H1 (cell line): ENCODE measurements at regions not wholly inside any gene's neighbourhood (a gene's known extent, or its start where the extent isn't known, plus 50 kb on each side); places are given as distances from the start of the nearest gene placed in this dataset.

Source experiments
- CTCF ChIA-PET: fragments of 300-600 bp; sonication (Branson Sonifier 250); formaldehyde crosslinking; loops from one replicate; lab custom pipeline; 2021; ENCODE audit not compliant: partially characterized antibody; lab: Charles Lee
- POLR2A ChIA-PET: fragments of 300-600 bp; sonication (Branson Sonifier 250); formaldehyde crosslinking; loops from one replicate; lab custom pipeline; 2021; ENCODE audit warnings: inconsistent platforms; ENCODE audit not compliant: partially characterized antibody; lab: Charles Lee
- DNase-seq, 2 experiments: peaks; one replicate each; pipeline versions ENCODE4 v3.0.0 to v3.0.0-alpha.2; 2010 to 2022; ENCODE audit warnings: low spot score in 2 of 2, low read depth in 1 of 2, mixed read lengths in 1 of 2
- FAIRE-seq: peaks from 2 replicates; lab custom pipeline; 2011; peaks lifted over from hg19 to GRCh38; lab: Jason Lieb, UNC
- H2AFZ ChIP-seq: 2 replicates; pipeline ENCODE4 v1.8.1; 2012; ENCODE audit warnings: low read length, inconsistent platforms
- H2AK5ac ChIP-seq: 2 replicates; pipeline ENCODE4 v1.6.1; 2013; ENCODE audit warnings: low read depth, low read length
- H2BK120ac ChIP-seq: replicated peaks from 2 replicates; pipeline ENCODE3; 2013; ENCODE audit warnings: low read depth, low read length, inconsistent platforms
- H2BK12ac ChIP-seq: 2 replicates; pipeline ENCODE4 v1.6.1; 2013; ENCODE audit warnings: low read depth, low read length
- H2BK15ac ChIP-seq: 2 replicates; pipeline ENCODE4 v1.6.1; 2013; ENCODE audit warnings: low read length
- H2BK20ac ChIP-seq: 2 replicates; pipeline ENCODE4 v1.6.1; 2013; ENCODE audit warnings: low read length
- H2BK5ac ChIP-seq: 2 replicates; pipeline ENCODE4 v1.6.1; 2013; ENCODE audit warnings: low read depth, low read length
- H3K14ac ChIP-seq: 2 replicates; pipeline ENCODE4 v1.6.1; 2013; ENCODE audit warnings: inconsistent platforms; ENCODE audit not compliant: insufficient read length
- H3K18ac ChIP-seq: 2 replicates; pipeline ENCODE4 v1.6.1; 2013; ENCODE audit warnings: low read length; ENCODE audit errors: extremely low read depth
- H3K23ac ChIP-seq: 2 replicates; pipeline ENCODE4 v1.6.1; 2013; ENCODE audit warnings: inconsistent platforms; ENCODE audit not compliant: insufficient read length
- H3K23me2 ChIP-seq: 2 replicates; pipeline ENCODE4 v1.6.1; 2013; ENCODE audit warnings: low read depth, low read length
- H3K27ac ChIP-seq: 2 replicates; pipeline ENCODE4 v1.6.1; 2011; ENCODE audit warnings: low read depth, low read length, inconsistent platforms
- H3K27me3 ChIP-seq, 4 experiments: replicated peaks in 1 of 4; 1 replicate in 1 of 4; 2 replicates in 3 of 4; pipeline versions ENCODE4 v1.6.1 to v1.8.1; 2011 to 2013; ENCODE audit warnings: low read length in 3 of 4, mild to moderate bottlenecking in 3 of 4, inconsistent platforms in 2 of 4, mixed read lengths in 2 of 4, moderate library complexity in 1 of 4; ENCODE audit not compliant: control insufficient read depth in 3 of 4, insufficient read depth in 3 of 4; ENCODE audit errors: extremely low read depth in 1 of 4
- H3K36me3 ChIP-seq, 4 experiments: 2 replicates each; pipeline versions ENCODE4 v1.6.1 to v1.8.1; 2011 to 2013; ENCODE audit warnings: mild to moderate bottlenecking in 4 of 4, low read length in 3 of 4, moderate library complexity in 2 of 4, control low read depth in 1 of 4, inconsistent platforms in 1 of 4; ENCODE audit not compliant: insufficient read depth in 4 of 4, control insufficient read depth in 2 of 4
- H3K4ac ChIP-seq: replicated peaks from 2 replicates; pipeline ENCODE3; 2013; ENCODE audit warnings: low read length, low read depth, mixed read lengths, inconsistent platforms; ENCODE audit not compliant: insufficient read length
- H3K4me1 ChIP-seq, 4 experiments: replicated peaks in 1 of 4; 1 replicate in 1 of 4; 2 replicates in 3 of 4; pipeline versions ENCODE4 v1.6.1 to v1.8.1; 2011 to 2013; ENCODE audit warnings: low read length in 3 of 4, inconsistent platforms in 2 of 4, mixed read lengths in 1 of 4; ENCODE audit not compliant: insufficient read depth in 4 of 4, control insufficient read depth in 3 of 4
- H3K4me2 ChIP-seq, 2 experiments: 2 replicates each; pipeline versions ENCODE4 v1.6.1 to v1.8.1; 2011 to 2013; ENCODE audit warnings: low read depth in 2 of 2, low read length in 2 of 2, control low read depth in 1 of 2, inconsistent platforms in 1 of 2, mild to moderate bottlenecking in 1 of 2; ENCODE audit not compliant: insufficient read depth in 1 of 2
- H3K4me3 ChIP-seq, 4 experiments: fragments of 200-600, 300-600 bp in 1 of 4; sonication (generic), shearing (Covaris generic), sonication (Bioruptor Twin) in 1 of 4; 2 replicates each; pipeline versions ENCODE4 v1.5.1 to v1.8.1; 2011 to 2016; ENCODE audit warnings: low read length in 4 of 4, low read depth in 3 of 4, control low read depth in 2 of 4, inconsistent platforms in 2 of 4, mild to moderate bottlenecking in 2 of 4, mixed read lengths in 1 of 4, moderate library complexity in 1 of 4; ENCODE audit not compliant: insufficient read depth in 2 of 4; ENCODE audit errors: extremely low read depth in 1 of 4
- H3K56ac ChIP-seq: replicated peaks from 2 replicates; pipeline ENCODE3; 2013; ENCODE audit warnings: low read depth, mild to moderate bottlenecking, mixed read lengths, low read length, inconsistent platforms; ENCODE audit not compliant: insufficient read length
- H3K79me1 ChIP-seq: 2 replicates; pipeline ENCODE4 v1.6.1; 2013; ENCODE audit warnings: low read depth, low read length, control low read depth
- H3K79me2 ChIP-seq, 2 experiments: 2 replicates each; pipeline versions ENCODE4 v1.6.1 to v1.8.1; 2012 to 2013; ENCODE audit warnings: low read length in 2 of 2, mild to moderate bottlenecking in 2 of 2, inconsistent platforms in 1 of 2; ENCODE audit not compliant: insufficient read depth in 2 of 2, control insufficient read depth in 1 of 2
- H3K9ac ChIP-seq, 4 experiments: replicated peaks in 1 of 4; 1 replicate in 1 of 4; 2 replicates in 3 of 4; pipeline versions ENCODE4 v1.6.1 to v1.8.1; 2011 to 2013; ENCODE audit warnings: low read depth in 3 of 4, low read length in 3 of 4, control low read depth in 2 of 4, mild to moderate bottlenecking in 2 of 4, moderate library complexity in 2 of 4, inconsistent platforms in 1 of 4; ENCODE audit errors: extremely low read depth in 1 of 4
- H3K9me3 ChIP-seq, 2 experiments: 2 replicates each; pipeline versions ENCODE4 v1.6.1 to v1.8.1; 2012 to 2013; ENCODE audit warnings: mild to moderate bottlenecking in 2 of 2, moderate library complexity in 2 of 2, control low read depth in 1 of 2, inconsistent platforms in 1 of 2, low read depth in 1 of 2, low read length in 1 of 2, mixed read lengths in 1 of 2; ENCODE audit not compliant: insufficient read depth in 2 of 2
- H4K20me1 ChIP-seq, 2 experiments: replicated peaks in 1 of 2; 2 replicates each; pipeline versions ENCODE3 to v1.8.1; 2011 to 2013; ENCODE audit warnings: inconsistent platforms in 2 of 2, low read length in 2 of 2, mild to moderate bottlenecking in 1 of 2; ENCODE audit not compliant: insufficient read depth in 2 of 2, control insufficient read depth in 1 of 2
- H4K5ac ChIP-seq: 2 replicates; pipeline ENCODE4 v1.6.1; 2013; ENCODE audit warnings: low read length, low read depth, mixed read lengths, inconsistent platforms; ENCODE audit not compliant: insufficient read length
- H4K8ac ChIP-seq: 2 replicates; pipeline ENCODE4 v1.8.0; 2013; ENCODE audit warnings: mild to moderate bottlenecking, moderate library complexity, low read length, inconsistent platforms; ENCODE audit not compliant: insufficient read depth; ENCODE audit errors: extremely low read depth
- H4K91ac ChIP-seq: replicated peaks from 2 replicates; pipeline ENCODE3; 2013; ENCODE audit warnings: low read length, mixed read lengths, inconsistent platforms; ENCODE audit not compliant: insufficient read length
- BCL11A ChIP-seq, 2 experiments: IDR thresholded peaks; one replicate each; pipeline ENCODE4 v1.6.1; 2011; ENCODE audit warnings: low read depth in 2 of 2, low read length in 2 of 2, mild to moderate bottlenecking in 2 of 2
- GTF2F1 ChIP-seq: IDR thresholded peaks from 2 replicates; pipeline ENCODE4 v1.6.1; 2012; ENCODE audit warnings: low read depth, low read length, improper control_type of control experiment, borderline replicate concordance
- JUND ChIP-seq: IDR thresholded peaks from 2 replicates; pipeline ENCODE4 v1.6.1; 2011; ENCODE audit warnings: mild to moderate bottlenecking, improper control_type of control experiment, low read length
- KDM1A ChIP-seq: fragments of 200-600, 300-600 bp; sonication (generic); IDR thresholded peaks from 2 replicates; pipeline ENCODE4 v1.7.1; 2016; ENCODE audit warnings: mild to moderate bottlenecking, low read length, borderline replicate concordance
- NRF1 ChIP-seq: IDR thresholded peaks from 2 replicates; pipeline ENCODE4 v1.6.1; 2011; ENCODE audit warnings: mild to moderate bottlenecking, low read depth, low read length, improper control_type of control experiment
- SP4 ChIP-seq: IDR thresholded peaks from 2 replicates; pipeline ENCODE4 v1.6.1; 2012; ENCODE audit warnings: low read length, inconsistent platforms
- TAF7 ChIP-seq: optimal IDR thresholded peaks from 2 replicates; pipeline ENCODE3; 2011; ENCODE audit warnings: low read depth, mild to moderate bottlenecking, inconsistent platforms, low read length, moderate library complexity, borderline replicate concordance
- WGBS, 2 experiments: shearing (Covaris generic) in 1 of 2; methylation state at CpG; one replicate each; pipeline versions ENCODE4 v1.1.6 to v1.1.7; 2013 to 2015; ENCODE audit warnings: low lambda C conversion rate in 2 of 2, mixed read lengths in 2 of 2, inconsistent platforms in 1 of 2, low coverage in 1 of 2, missing lambda C conversion rate in 1 of 2; ENCODE audit not compliant: insufficient replicate concordance in 2 of 2, insufficient coverage in 1 of 2, insufficient read length in 1 of 2; ENCODE audit errors: extremely low coverage in 1 of 2, missing lambda C conversion rate in 1 of 2; 5-methylcytosine and 5-hydroxymethylcytosine counted together

GRCh38 chr7:153327683-153328082 is 568.1 kb downstream of the ACTR3B start:
- Histone ChIP-seq H2AK5ac (no peak overlapping the region), H2BK12ac (no peak overlapping the region), H2BK15ac (no peak overlapping the region), H3K56ac (no peak overlapping the region), H2BK5ac (no peak overlapping the region), H3K79me2 (no peaks in the 10 kb centered on the region), H3K4me1 (no peaks in the 10 kb centered on the region), H4K91ac (no peak overlapping the region), H3K79me1 (no peaks in the 10 kb centered on the region), H3K14ac (no peak overlapping the region), H3K9ac (no peak overlapping the region), H3K4ac (no peak overlapping the region), H3K4me3 (no peak overlapping the region), H3K18ac (no peak overlapping the region), H4K8ac (no peak overlapping the region), H2AFZ (no peak overlapping the region), H2BK120ac (no peak overlapping the region), H3K23me2 (no peaks in the 10 kb centered on the region), H2BK20ac (no peak overlapping the region), H3K36me3 (no peaks in the 10 kb centered on the region), H3K27me3 (peaks cover 0 to 2% (median 0%) of the 10 kb centered on the region in 4 experiments; a peak in 1 of 7 replicates), H4K20me1 (no peaks in the 10 kb centered on the region), H4K5ac (no peak overlapping the region), H3K4me2 (no peak overlapping the region), H3K27ac (no peak overlapping the region), H3K9me3 (peaks cover 32 to 40% of the 10 kb centered on the region in 2 experiments; a peak in 3 of 4 replicates), H3K23ac (no peak overlapping the region)
- TF ChIP-seq JUND (no peak), KDM1A (no peak), TAF7 (no peak), NRF1 (no peak), GTF2F1 (no peak), SP4 (no peak), BCL11A (IDR thresholded peaks at IDR 0.05; ENCODE audit: low read depth in 2 of 2, low read length in 2 of 2) (no peak)
- ChIA-PET POLR2A (no interaction called here), CTCF (no interaction called here)
- WGBS, 2 experiments, result 87% methylated on average over 9 of the region's 9 CpGs; no CpG with 5 or more reads in 1 of the 2 experiments
- no peak for FAIRE-seq
- DNase-seq, result no peak
